Endothelial cell of umbilical vein (primary cell): ENCODE measurements at regions not wholly inside any gene's neighbourhood (a gene's known extent, or its start where the extent isn't known, plus 50 kb on each side); places are given as distances from the start of the nearest gene placed in this dataset.

ENCODE experiments used
- BruUV-seq: library from RNA; stranded (reverse); fragments of 400-500 nt; replicated peaks from 2 replicates; lab custom pipeline; 2021; lab: Mats Ljungman, UMichigan
- CTCF ChIA-PET: fragments of 300-600, 350-600 bp; sonication (Branson Sonifier 250); formaldehyde crosslinking; loops from one replicate; lab custom pipeline; 2021; ENCODE audit warnings: antibody characterized with exemption, inconsistent platforms; lab: Charles Lee
- POLR2A ChIA-PET: fragments of 300-600, 350-600 bp; sonication (Branson Sonifier 250); formaldehyde crosslinking; loops from one replicate; lab custom pipeline; 2021; ENCODE audit warnings: antibody characterized with exemption, inconsistent platforms; lab: Charles Lee
- DNase-seq: peaks from one replicate; pipeline ENCODE4 v3.0.0-alpha.2; 2011; ENCODE audit warnings: low read depth, low spot score
- FAIRE-seq: peaks from 2 replicates; lab custom pipeline; 2011; peaks lifted over from hg19 to GRCh38; lab: Jason Lieb, UNC
- H2AFZ ChIP-seq: 2 replicates; pipeline ENCODE4 v1.6.0; 2012; ENCODE audit warnings: low read depth, low read length, control low read depth, inconsistent platforms
- H3K27ac ChIP-seq: 2 replicates; pipeline ENCODE4 v1.5.1; 2011; ENCODE audit warnings: low read depth, mild to moderate bottlenecking, control low read depth, low read length, moderate library complexity; ENCODE audit not compliant: insufficient read depth
- H3K27me3 ChIP-seq, 2 experiments: 2 replicates each; pipeline versions ENCODE4 v1.6.0 to v1.6.1; 2011; ENCODE audit warnings: low read length in 2 of 2, mixed read lengths in 1 of 2; ENCODE audit not compliant: control insufficient read depth in 2 of 2, insufficient read depth in 2 of 2
- H3K36me3 ChIP-seq, 2 experiments: 2 replicates in 1 of 2; 3 replicates in 1 of 2; pipeline ENCODE4 v1.5.1; 2011; ENCODE audit warnings: low read length in 2 of 2, mild to moderate bottlenecking in 1 of 2, moderate library complexity in 1 of 2; ENCODE audit not compliant: control insufficient read depth in 2 of 2, insufficient read depth in 2 of 2; ENCODE audit errors: extremely low read depth in 1 of 2
- H3K4me1 ChIP-seq: 3 replicates; pipeline ENCODE4 v1.5.1; 2011; ENCODE audit warnings: mild to moderate bottlenecking, low read length; ENCODE audit not compliant: control insufficient read depth, insufficient read depth; ENCODE audit errors: extremely low read depth
- H3K4me2 ChIP-seq: 2 replicates; pipeline ENCODE4 v1.6.1; 2011; ENCODE audit warnings: low read length, control low read depth, mixed read lengths; ENCODE audit not compliant: insufficient read depth
- H3K4me3 ChIP-seq, 3 experiments: fragments of 200-600 bp in 1 of 3; sonication (generic), shearing (Covaris generic) in 1 of 3; replicated peaks in 1 of 3; 2 replicates each; pipeline ENCODE4 v1.5.1; 2011 to 2016; ENCODE audit warnings: control low read depth in 3 of 3, low read length in 3 of 3, mild to moderate bottlenecking in 2 of 3, inconsistent platforms in 1 of 3, low read depth in 1 of 3, moderate library complexity in 1 of 3; ENCODE audit not compliant: insufficient read depth in 1 of 3
- H3K79me2 ChIP-seq: 2 replicates; pipeline ENCODE4 v1.6.0; 2012; ENCODE audit warnings: low read length, inconsistent platforms; ENCODE audit not compliant: control insufficient read depth, insufficient read depth
- H3K9ac ChIP-seq: replicated peaks from 2 replicates; pipeline ENCODE3; 2011; ENCODE audit warnings: low read length, control low read depth; ENCODE audit not compliant: insufficient read depth; ENCODE audit errors: extremely low read depth
- H3K9me1 ChIP-seq: replicated peaks from 3 replicates; pipeline ENCODE4 v1.6.0; 2011; ENCODE audit warnings: mild to moderate bottlenecking, low read length; ENCODE audit not compliant: control insufficient read depth, insufficient read depth; ENCODE audit errors: extremely low read depth
- H3K9me3 ChIP-seq: replicated peaks from 2 replicates; pipeline ENCODE4 v1.5.1; 2012; ENCODE audit warnings: low read length, inconsistent platforms; ENCODE audit not compliant: control insufficient read depth, insufficient read depth
- H4K20me1 ChIP-seq: replicated peaks from 2 replicates; pipeline ENCODE3; 2011; ENCODE audit warnings: mild to moderate bottlenecking, low read length; ENCODE audit not compliant: control insufficient read depth, insufficient read depth; ENCODE audit errors: extremely low read depth
- EZH2 ChIP-seq: IDR thresholded peaks from 2 replicates; pipeline ENCODE4 v1.6.1; 2012; ENCODE audit warnings: borderline replicate concordance, low read depth, mild to moderate bottlenecking, moderate library complexity, low read length, inconsistent platforms; ENCODE audit not compliant: severe bottlenecking
- FOS ChIP-seq: IDR thresholded peaks from 2 replicates; pipeline ENCODE4 v1.6.1; 2011; ENCODE audit warnings: mild to moderate bottlenecking, low read length, moderate library complexity, borderline replicate concordance; ENCODE audit not compliant: insufficient read depth
- POLR2AphosphoS5 ChIP-seq: IDR thresholded peaks from 2 replicates; pipeline ENCODE4 v1.6.1; 2012; ENCODE audit warnings: low read depth, mild to moderate bottlenecking, control low read depth, low read length, moderate library complexity; ENCODE audit not compliant: insufficient read depth
- dilution Hi-C: fragments of 300-500 bp; cut with MboI; formaldehyde crosslinking; loops from one replicate; pipeline ENCODE4 v1.15.0; 2019; ENCODE audit warnings: low sequenced_read_pairs; ENCODE audit not compliant: extremely low pct_ligation_motif_present
- intact Hi-C: fragments of 100-400 bp; cut with micrococcal nuclease; formaldehyde crosslinking; loops from one replicate; pipeline ENCODE4 v1.10.0; 2022
- TF ChIP-seq, protein P1 (sequence below): IDR thresholded peaks from 2 replicates; pipeline ENCODE4 v1.6.1; 2011; ENCODE audit not compliant: insufficient read depth, insufficient read length

DNA sequence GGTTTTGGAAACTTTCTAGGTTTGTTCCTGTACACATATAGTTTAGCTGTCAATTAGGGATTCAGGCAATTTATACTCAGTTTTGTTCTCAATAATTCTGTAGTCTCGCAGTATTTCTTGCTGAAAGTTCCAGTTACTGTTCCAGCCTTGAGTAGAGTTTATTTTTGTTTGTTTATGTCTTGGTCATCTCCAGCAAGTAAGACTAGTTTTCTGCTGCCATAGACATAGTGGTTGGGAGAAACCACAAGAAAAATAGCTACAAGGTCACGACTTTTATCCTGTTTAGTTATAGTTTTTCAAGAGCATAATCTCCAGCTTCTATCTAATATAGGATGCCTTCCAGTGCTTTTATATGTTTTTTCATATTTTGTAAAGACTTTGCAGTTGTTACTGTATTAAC, 99.6 kb upstream of the FOXG1 start:
- intact Hi-C loops (no loop called here), dilution Hi-C loops (no loop called here)
- no peak overlapping the region for H3K4me3 ChIP-seq
- TF ChIP-seq EZH2 (no peak), POLR2AphosphoS5 (no peak)
- TF ChIP-seq, protein P1, sequence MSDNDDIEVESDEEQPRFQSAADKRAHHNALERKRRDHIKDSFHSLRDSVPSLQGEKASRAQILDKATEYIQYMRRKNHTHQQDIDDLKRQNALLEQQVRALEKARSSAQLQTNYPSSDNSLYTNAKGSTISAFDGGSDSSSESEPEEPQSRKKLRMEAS, result no peak
- no peak overlapping the region for H2AFZ ChIP-seq
- POLR2A ChIA-PET, result no interaction called here
- FAIRE-seq, result no peak
- CTCF ChIA-PET, result no interaction called here
- H3K9me1 ChIP-seq, result no peaks in the 10 kb centered on the region
- DNase-seq, result no peak
- H3K79me2 ChIP-seq, result no peaks in the 10 kb centered on the region
- no TSS peak for BruUV-seq
- H3K9me3 ChIP-seq, result no peaks in the 10 kb centered on the region
- peaks cover 14% of the 10 kb centered on the region for H3K4me1 ChIP-seq
- H3K9ac ChIP-seq, result no peak overlapping the region
- no peak overlapping the region for H3K27ac ChIP-seq
- H3K4me2 ChIP-seq, result no peak overlapping the region
- H3K27me3 ChIP-seq, result no peaks in the 10 kb centered on the region
- no peaks in the 10 kb centered on the region for H4K20me1 ChIP-seq
- H3K36me3 ChIP-seq, result no peaks in the 10 kb centered on the region

DNA sequence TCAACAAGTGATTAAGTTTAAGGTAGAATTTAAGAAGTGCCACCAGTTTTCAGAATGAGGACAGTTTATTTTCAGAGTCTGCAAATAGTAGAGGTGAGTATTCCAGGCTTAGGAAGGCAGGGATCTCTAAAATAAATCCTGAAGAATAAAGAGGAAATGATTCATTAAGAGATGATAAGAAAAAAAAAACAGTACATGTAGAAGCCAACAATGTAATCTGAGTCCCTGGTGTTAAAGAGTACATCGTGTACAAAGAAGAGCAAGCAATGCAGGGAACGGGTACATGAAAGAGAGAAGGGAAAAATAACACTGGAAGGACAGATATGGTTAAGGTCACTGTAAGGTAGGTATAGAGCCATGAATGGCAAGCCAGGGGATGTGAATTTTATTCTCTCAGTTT, 95.2 kb upstream of the FOXG1 start:
- H4K20me1 ChIP-seq, result no peaks in the 10 kb centered on the region
- dilution Hi-C loops (no loop called here), intact Hi-C loops (no loop called here)
- FAIRE-seq (peak; percentile 35), DNase-seq (peak; percentile 34)
- no peaks in the 10 kb centered on the region for H3K27me3 ChIP-seq
- H3K27ac ChIP-seq, result peak overlapping the region; percentile 53
- TF ChIP-seq FOS (peak; percentile 61), POLR2AphosphoS5 (no peak)
- no TSS peak for BruUV-seq
- H2AFZ ChIP-seq, result no peak overlapping the region
- no peaks in the 10 kb centered on the region for H3K9me3 ChIP-seq
- no peaks in the 10 kb centered on the region for H3K36me3 ChIP-seq
- CTCF ChIA-PET, result no interaction called here
- POLR2A ChIA-PET, result no interaction called here
- H3K4me1 ChIP-seq, result peaks cover 27% of the 10 kb centered on the region
- H3K9ac ChIP-seq, result no peak overlapping the region
- no peaks in the 10 kb centered on the region for H3K79me2 ChIP-seq
- no peak overlapping the region for H3K4me3 ChIP-seq
- no peaks in the 10 kb centered on the region for H3K9me1 ChIP-seq
- H3K4me2 ChIP-seq, result peak overlapping the region; percentile 62
